NCI-H2029 (cell line): ENCODE measurements at regions not wholly inside any gene's neighbourhood (a gene's known extent, or its start where the extent isn't known, plus 50 kb on each side); places are given as distances from the start of the nearest gene placed in this dataset.

Source experiments
- DNase-seq: peaks from one replicate; lab custom pipeline; 2025; lab: John Stamatoyannopoulos, UW

- no peak for DNase-seq
Observed at GRCh38 chr2:16008331-16008850, 68.0 kb downstream of the MYCN start.

- no peak for DNase-seq
Observed at GRCh38 chr2:16007167-16007934, 67.0 kb downstream of the MYCN start.

- DNase-seq, result no peak
Observed at GRCh38 chr2:16006537-16007166, 66.3 kb downstream of the MYCN start.

DNA sequence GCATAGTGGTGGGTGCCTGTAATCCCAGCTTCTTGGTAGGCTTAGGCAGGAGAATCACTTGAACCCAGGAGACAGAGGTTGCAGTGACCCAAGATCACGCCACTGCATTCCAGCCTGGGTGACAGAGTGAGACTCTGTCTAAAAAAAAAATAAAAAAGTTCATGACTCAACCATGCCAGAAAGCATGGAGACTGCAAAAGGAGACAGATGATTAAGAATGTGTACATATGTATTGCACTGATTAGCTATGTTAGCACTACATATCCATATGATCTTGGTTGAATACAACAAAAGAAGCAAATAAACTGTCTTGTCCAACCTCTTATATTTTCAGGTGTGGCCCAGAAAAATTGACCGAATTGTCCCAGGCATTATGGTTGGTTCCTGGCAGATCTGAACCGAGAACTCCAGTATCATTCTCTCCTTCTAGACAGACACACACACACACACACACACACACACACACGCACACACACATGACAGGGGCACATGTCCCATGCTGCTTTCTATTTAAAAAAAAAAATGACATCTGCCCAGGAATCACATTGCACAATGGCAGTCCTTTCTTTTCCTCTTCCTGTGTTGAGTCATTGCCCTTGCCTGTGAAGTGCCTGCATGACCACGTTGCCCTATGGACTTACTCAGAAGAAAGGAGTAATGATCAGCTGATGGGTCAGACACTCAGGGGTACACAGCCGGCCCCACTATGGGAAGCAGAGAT is 65.6 kb downstream of the MYCN start:
- DNase-seq, result no peak

- DNase-seq, result no peak
Observed at GRCh38 chr2:16005389-16005788, 65.0 kb downstream of the MYCN start.

DNA sequence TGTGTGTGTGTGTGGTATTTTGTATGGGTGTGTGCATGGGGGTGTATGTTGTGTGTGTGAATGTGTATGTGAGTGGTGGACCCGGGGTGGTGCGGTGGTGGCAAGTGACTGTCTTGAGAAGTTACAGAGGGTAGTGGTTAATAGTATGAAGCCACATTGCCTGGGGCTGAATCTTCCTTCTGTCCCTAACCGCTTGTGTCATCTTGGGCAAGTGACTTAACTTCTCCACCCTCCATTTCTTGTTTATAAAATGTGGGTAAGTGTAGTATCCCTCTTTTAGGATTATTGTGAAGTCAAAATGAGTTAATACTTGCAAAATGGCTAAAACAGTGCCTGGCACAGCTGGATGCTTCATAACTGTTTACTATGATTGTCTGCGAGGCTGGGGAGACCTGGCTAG is 63.5 kb downstream of the MYCN start:
- no peak for DNase-seq

DNA sequence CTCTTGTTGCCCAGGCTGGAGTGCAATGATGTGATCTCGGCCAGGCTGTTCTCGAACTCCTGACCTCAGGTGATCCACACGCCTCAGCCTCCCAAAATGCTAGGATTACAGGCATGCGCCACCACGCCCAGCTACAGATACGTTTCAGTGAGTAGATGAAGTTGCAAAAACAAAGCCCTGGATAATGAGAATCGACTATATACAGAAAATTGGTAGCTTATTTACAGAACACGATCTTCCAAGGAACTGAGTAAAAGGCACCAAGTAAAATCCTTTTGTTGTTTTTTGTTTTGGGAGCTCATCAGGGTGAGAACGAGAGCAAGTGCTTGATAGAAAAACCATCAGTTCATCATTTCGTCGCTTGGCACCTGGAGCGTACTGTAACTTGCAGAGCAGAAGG is 62.8 kb downstream of the MYCN start:
- no peak for DNase-seq

- DNase-seq, result no peak
Observed at GRCh38 chr2:16002575-16002974, 62.2 kb downstream of the MYCN start.

- no peak for DNase-seq
Observed at GRCh38 chr2:16002144-16002543, 61.8 kb downstream of the MYCN start.

DNA sequence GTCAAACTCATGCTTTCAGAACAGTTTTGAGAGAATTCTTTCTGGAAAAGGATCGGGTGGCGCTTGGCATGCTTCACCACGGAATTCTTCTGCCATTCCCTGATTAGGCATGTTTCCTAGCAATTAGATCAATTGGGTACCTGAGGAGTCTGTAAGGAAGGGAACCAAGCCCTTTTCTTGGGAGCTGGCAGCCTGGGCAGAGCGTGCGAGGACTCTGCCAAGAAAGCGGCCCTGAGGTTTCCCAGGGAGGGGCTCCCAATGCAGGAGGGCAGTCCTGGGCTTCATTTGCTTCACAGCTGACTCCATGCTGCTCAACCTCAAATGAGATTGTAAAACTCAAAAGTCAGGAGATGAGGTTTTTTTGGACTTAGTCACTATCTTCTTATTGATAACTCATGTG is 60.3 kb downstream of the MYCN start:
- DNase-seq, result no peak

- DNase-seq, result no peak
Observed at GRCh38 chr2:15999596-16000469, 59.5 kb downstream of the MYCN start.

DNA sequence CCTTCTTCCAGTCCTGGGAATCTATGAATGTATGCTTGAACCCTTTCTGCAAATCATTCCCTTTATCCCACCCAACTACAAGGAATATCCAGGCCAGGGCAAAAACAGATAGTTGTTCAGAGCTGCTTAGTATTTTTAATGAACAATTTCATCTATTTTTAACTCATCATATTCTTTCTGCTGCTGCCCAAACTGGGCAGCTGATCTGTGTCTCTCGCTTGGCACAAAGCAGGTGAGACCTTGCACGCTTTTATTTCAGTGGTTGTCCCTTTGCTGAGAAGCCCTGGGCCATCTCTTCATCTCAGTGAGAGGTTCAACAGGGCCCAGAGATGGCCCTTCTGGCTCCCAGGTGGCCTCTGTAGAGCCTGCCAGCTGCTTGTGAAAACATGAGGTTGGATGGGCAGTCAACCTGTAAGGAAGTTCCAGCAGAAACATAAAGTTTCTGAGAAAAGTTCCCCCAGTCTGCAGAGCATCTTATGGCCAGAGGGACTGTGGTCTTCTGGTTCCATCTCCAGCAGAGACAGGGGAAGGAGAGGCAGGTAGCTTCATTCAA is 57.5 kb downstream of the MYCN start:
- no peak for DNase-seq

- no peak for DNase-seq
Observed at GRCh38 chr2:15996536-15997423, 56.4 kb downstream of the MYCN start.
